ENCODE measurements at regions not wholly inside any gene's neighbourhood (a gene's known extent, or its start where the extent isn't known, plus 50 kb on each side); places are given as distances from the start of the nearest gene placed in this dataset.
"Not testable (repeated sequence)": the region's sequence is repeated elsewhere in the genome, so short reads cannot be mapped to it uniquely, and the experiment has no call there.

GRCh38 chrX:103911236-103911635 lies 51.2 kb upstream of the TMSB15B start:
- Histone ChIP-seq H3K4me1 (ENCODE audit: control insufficient read depth, insufficient read depth, low read length) (no peaks in the 10 kb centered on the region), H3K27me3 (ENCODE audit: control insufficient read depth, insufficient read depth, low read length) (peaks cover 28% of the 10 kb centered on the region), H3K9me3 (replicated peaks; ENCODE audit: control insufficient read depth, low read depth, low read length) (no peaks in the 10 kb centered on the region), H3K27ac (ENCODE audit: low read length) (no peak overlapping the region), H3K36me3 (ENCODE audit: control insufficient read depth, insufficient read depth, low read length) (no peaks in the 10 kb centered on the region), H3K4me3 (ENCODE audit: low read length) (no peak overlapping the region)
- 83% methylated on average over 1 of the region's 2 CpGs for WGBS (ENCODE audit: insufficient coverage)
- DNase-seq: no peak

- no peaks in the 10 kb centered on the region for H3K36me3 ChIP-seq (ENCODE audit: control insufficient read depth, insufficient read depth, low read length)
- no peak overlapping the region for H3K4me3 ChIP-seq (ENCODE audit: low read length)
- H3K4me1 ChIP-seq (ENCODE audit: control insufficient read depth, insufficient read depth, low read length): no peaks in the 10 kb centered on the region
- WGBS (ENCODE audit: insufficient coverage): 70% methylated on average over 5 of the region's 6 CpGs
- no peak for DNase-seq
- H3K27me3 ChIP-seq (ENCODE audit: control insufficient read depth, insufficient read depth, low read length): peaks cover 24% of the 10 kb centered on the region
- no peak overlapping the region for H3K27ac ChIP-seq (ENCODE audit: low read length)
- no peaks in the 10 kb centered on the region for H3K9me3 ChIP-seq (replicated peaks; ENCODE audit: control insufficient read depth, low read depth, low read length)
These were observed 52.0 kb upstream of the TMSB15B start for GRCh38 chrX:103910430-103910829.

GRCh38 chrX:103904301-103904700 lies 58.1 kb upstream of the TMSB15B start:
- H3K27ac ChIP-seq (ENCODE audit: low read length): no peak overlapping the region
- 88% methylated on average over 16 of the region's 16 CpGs for WGBS (ENCODE audit: insufficient coverage)
- H3K27me3 ChIP-seq (ENCODE audit: control insufficient read depth, insufficient read depth, low read length): peaks cover 17% of the 10 kb centered on the region
- no peak for DNase-seq
- no peaks in the 10 kb centered on the region for H3K4me1 ChIP-seq (ENCODE audit: control insufficient read depth, insufficient read depth, low read length)
- peaks cover 8% of the 10 kb centered on the region for H3K9me3 ChIP-seq (replicated peaks; ENCODE audit: control insufficient read depth, low read depth, low read length)
- H3K36me3 ChIP-seq (ENCODE audit: control insufficient read depth, insufficient read depth, low read length): no peaks in the 10 kb centered on the region
- no peak overlapping the region for H3K4me3 ChIP-seq (ENCODE audit: low read length)

- H3K4me1 ChIP-seq (ENCODE audit: control insufficient read depth, insufficient read depth, low read length); H3K27ac ChIP-seq (ENCODE audit: low read length); DNase-seq; H3K36me3 ChIP-seq (ENCODE audit: control insufficient read depth, insufficient read depth, low read length); H3K4me3 ChIP-seq (ENCODE audit: low read length); H3K9me3 ChIP-seq (replicated peaks; ENCODE audit: control insufficient read depth, low read depth, low read length): not testable (repeated sequence)
- H3K27me3 ChIP-seq (ENCODE audit: control insufficient read depth, insufficient read depth, low read length): peaks cover 17% of the 10 kb centered on the region
- WGBS (ENCODE audit: insufficient coverage): 89% methylated on average over 6 of the region's 8 CpGs
These were observed 59.8 kb upstream of the TMSB15B start for GRCh38 chrX:103902606-103903005.

GRCh38 chrX:103889216-103889615 lies 57.2 kb upstream of the RAB9B start:
- Histone ChIP-seq H3K4me1 (ENCODE audit: control insufficient read depth, insufficient read depth, low read length) (no peaks in the 10 kb centered on the region), H3K27ac (ENCODE audit: low read length) (no peak overlapping the region), H3K4me3 (ENCODE audit: low read length) (no peak overlapping the region), H3K27me3 (ENCODE audit: control insufficient read depth, insufficient read depth, low read length) (no peaks in the 10 kb centered on the region), H3K9me3 (replicated peaks; ENCODE audit: control insufficient read depth, low read depth, low read length) (no peaks in the 10 kb centered on the region), H3K36me3 (ENCODE audit: control insufficient read depth, insufficient read depth, low read length) (no peaks in the 10 kb centered on the region)
- WGBS (ENCODE audit: insufficient coverage): 0% methylated on average over 1 of the region's 4 CpGs
- DNase-seq: no peak

- no peak for DNase-seq
- Histone ChIP-seq H3K36me3 (ENCODE audit: control insufficient read depth, insufficient read depth, low read length) (no peaks in the 10 kb centered on the region), H3K4me3 (ENCODE audit: low read length) (no peak overlapping the region), H3K9me3 (replicated peaks; ENCODE audit: control insufficient read depth, low read depth, low read length) (no peaks in the 10 kb centered on the region), H3K4me1 (ENCODE audit: control insufficient read depth, insufficient read depth, low read length) (no peaks in the 10 kb centered on the region), H3K27ac (ENCODE audit: low read length) (no peak overlapping the region), H3K27me3 (ENCODE audit: control insufficient read depth, insufficient read depth, low read length) (no peaks in the 10 kb centered on the region)
These were observed 54.6 kb upstream of the RAB9B start for GRCh38 chrX:103886624-103887023.

GRCh38 chrX:103883533-103883932 lies 51.5 kb upstream of the RAB9B start:
- no peaks in the 10 kb centered on the region for H3K36me3 ChIP-seq (ENCODE audit: control insufficient read depth, insufficient read depth, low read length)
- no peak overlapping the region for H3K4me3 ChIP-seq (ENCODE audit: low read length)
- H3K9me3 ChIP-seq (replicated peaks; ENCODE audit: control insufficient read depth, low read depth, low read length): no peaks in the 10 kb centered on the region
- no peaks in the 10 kb centered on the region for H3K4me1 ChIP-seq (ENCODE audit: control insufficient read depth, insufficient read depth, low read length)
- WGBS (ENCODE audit: insufficient coverage): no CpG with 5 or more reads among the region's 2 CpGs
- DNase-seq: peak; percentile 74
- H3K27me3 ChIP-seq (ENCODE audit: control insufficient read depth, insufficient read depth, low read length): no peaks in the 10 kb centered on the region
- no peak overlapping the region for H3K27ac ChIP-seq (ENCODE audit: low read length)

GRCh38 chrX:103882999-103883398 lies 50.9 kb upstream of the RAB9B start:
- Histone ChIP-seq H3K27me3 (ENCODE audit: control insufficient read depth, insufficient read depth, low read length) (no peaks in the 10 kb centered on the region), H3K4me3 (ENCODE audit: low read length) (no peak overlapping the region), H3K27ac (ENCODE audit: low read length) (no peak overlapping the region), H3K36me3 (ENCODE audit: control insufficient read depth, insufficient read depth, low read length) (no peaks in the 10 kb centered on the region), H3K4me1 (ENCODE audit: control insufficient read depth, insufficient read depth, low read length) (no peaks in the 10 kb centered on the region), H3K9me3 (replicated peaks; ENCODE audit: control insufficient read depth, low read depth, low read length) (no peaks in the 10 kb centered on the region)
- no CpG with 5 or more reads among the region's 2 CpGs for WGBS (ENCODE audit: insufficient coverage)
- no peak for DNase-seq

Data from muscle of leg (tissue), 3 donors.